Mesodermal cell (in vitro differentiated cells): ENCODE measurements at regions not wholly inside any gene's neighbourhood (a gene's known extent, or its start where the extent isn't known, plus 50 kb on each side); places are given as distances from the start of the nearest gene placed in this dataset.

ENCODE experiments used
- H3K27ac ChIP-seq: 2 replicates; pipeline ENCODE4 v1.7.0; 2013; ENCODE audit warnings: mild to moderate bottlenecking, low read depth, low read length, moderate library complexity; ENCODE audit not compliant: severe bottlenecking
- H3K36me3 ChIP-seq: 2 replicates; pipeline ENCODE4 v1.7.1; 2013; ENCODE audit warnings: mild to moderate bottlenecking, low read length, moderate library complexity; ENCODE audit not compliant: control insufficient read depth, insufficient read depth
- H3K4me1 ChIP-seq: one replicate; pipeline ENCODE4 v1.7.1; 2013; ENCODE audit warnings: mild to moderate bottlenecking, low read length; ENCODE audit not compliant: insufficient read depth, control insufficient read depth, poor library complexity, severe bottlenecking
- H3K4me3 ChIP-seq: 2 replicates; pipeline ENCODE4 v1.7.0; 2013; ENCODE audit warnings: low read length, control low read depth, mild to moderate bottlenecking; ENCODE audit not compliant: insufficient read depth, poor library complexity, severe bottlenecking; ENCODE audit errors: extremely low read depth
- H3K9me3 ChIP-seq: 2 replicates; pipeline ENCODE4 v1.7.1; 2013; ENCODE audit warnings: mild to moderate bottlenecking, low read length, moderate library complexity; ENCODE audit not compliant: control insufficient read depth
- WGBS, 2 experiments: methylation state at CpG; one replicate each; pipeline ENCODE4 v1.1.5; 2013; ENCODE audit warnings: missing lambda C conversion rate in 2 of 2; ENCODE audit not compliant: insufficient coverage in 2 of 2; 5-methylcytosine and 5-hydroxymethylcytosine counted together

- H3K36me3 ChIP-seq: no peaks in the 10 kb centered on the region
- no CpG with 5 or more reads among the region's 2 CpGs for WGBS, 2 experiments
- H3K27ac ChIP-seq: no peak overlapping the region
Observed at GRCh38 chr12:67920413-67920812, 68.8 kb upstream of the IFNG-AS1 start.

GRCh38 chr12:67921286-67921685 lies 68.0 kb upstream of the IFNG-AS1 start:
- H3K27ac ChIP-seq: no peak overlapping the region
- H3K36me3 ChIP-seq: no peaks in the 10 kb centered on the region
- WGBS, 2 experiments: 50% methylated on average over 1 of the region's 1 CpG; no CpG with 5 or more reads in 1 of the 2 experiments
- no peaks in the 10 kb centered on the region for H3K9me3 ChIP-seq
- H3K4me3 ChIP-seq: no peak overlapping the region
- H3K4me1 ChIP-seq: peaks cover 3% of the 10 kb centered on the region

More at GRCh38 chr12:67920413-67920812, 68.8 kb upstream of the IFNG-AS1 start:
- H3K4me3 ChIP-seq: no peak overlapping the region
- no peaks in the 10 kb centered on the region for H3K9me3 ChIP-seq
- H3K4me1 ChIP-seq: no peaks in the 10 kb centered on the region

- WGBS, 2 experiments: 86% methylated on average over 1 of the region's 1 CpG; no CpG with 5 or more reads in 1 of the 2 experiments
- H3K36me3 ChIP-seq: no peaks in the 10 kb centered on the region
- no peak overlapping the region for H3K27ac ChIP-seq
- no peaks in the 10 kb centered on the region for H3K9me3 ChIP-seq
- H3K4me3 ChIP-seq: no peak overlapping the region
- peaks cover 3% of the 10 kb centered on the region for H3K4me1 ChIP-seq
Observed at GRCh38 chr12:67922245-67922644, 67.0 kb upstream of the IFNG-AS1 start.

- no peaks in the 10 kb centered on the region for H3K36me3 ChIP-seq
- WGBS, 2 experiments: 100% methylated on average over 1 of the region's 2 CpGs; no CpG with 5 or more reads in 1 of the 2 experiments
- peaks cover 3% of the 10 kb centered on the region for H3K4me1 ChIP-seq
- no peak overlapping the region for H3K27ac ChIP-seq
- no peak overlapping the region for H3K4me3 ChIP-seq
- no peaks in the 10 kb centered on the region for H3K9me3 ChIP-seq
Observed at GRCh38 chr12:67925077-67925476, 64.2 kb upstream of the IFNG-AS1 start.

GRCh38 chr12:67925552-67925951 lies 63.7 kb upstream of the IFNG-AS1 start:
- no peaks in the 10 kb centered on the region for H3K9me3 ChIP-seq
- H3K4me3 ChIP-seq: no peak overlapping the region
- H3K4me1 ChIP-seq: peaks cover 3% of the 10 kb centered on the region
- 85 to 100% methylated on average over 1 of the region's 3 CpGs for WGBS, 2 experiments
- no peak overlapping the region for H3K27ac ChIP-seq
- no peaks in the 10 kb centered on the region for H3K36me3 ChIP-seq

- no peak overlapping the region for H3K4me3 ChIP-seq
- no peaks in the 10 kb centered on the region for H3K36me3 ChIP-seq
- 100% methylated on average over 1 of the region's 3 CpGs for WGBS, 2 experiments
Observed at GRCh38 chr12:67926063-67926462, 63.2 kb upstream of the IFNG-AS1 start.

GRCh38 chr12:67927324-67927723 lies 61.9 kb upstream of the IFNG-AS1 start:
- 83 to 100% methylated on average over 1 to 2 of the region's 4 CpGs for WGBS, 2 experiments
- no peaks in the 10 kb centered on the region for H3K9me3 ChIP-seq
- H3K36me3 ChIP-seq: no peaks in the 10 kb centered on the region
- no peak overlapping the region for H3K27ac ChIP-seq
- H3K4me1 ChIP-seq: peaks cover 3% of the 10 kb centered on the region
- H3K4me3 ChIP-seq: no peak overlapping the region

More at GRCh38 chr12:67926063-67926462, 63.2 kb upstream of the IFNG-AS1 start:
- H3K4me1 ChIP-seq: peaks cover 3% of the 10 kb centered on the region
- no peak overlapping the region for H3K27ac ChIP-seq
- no peaks in the 10 kb centered on the region for H3K9me3 ChIP-seq

- WGBS, 2 experiments: 100% methylated on average over 1 of the region's 3 CpGs; no CpG with 5 or more reads in 1 of the 2 experiments
- peaks cover 3% of the 10 kb centered on the region for H3K4me1 ChIP-seq
- H3K36me3 ChIP-seq: no peaks in the 10 kb centered on the region
- H3K27ac ChIP-seq: no peak overlapping the region
- H3K9me3 ChIP-seq: no peaks in the 10 kb centered on the region
- H3K4me3 ChIP-seq: no peak overlapping the region
Observed at GRCh38 chr12:67927815-67928214, 61.4 kb upstream of the IFNG-AS1 start.

- 73 to 94% methylated on average over 1 of the region's 3 CpGs for WGBS, 2 experiments
- Histone ChIP-seq H3K27ac (no peak overlapping the region), H3K4me1 (peaks cover 3% of the 10 kb centered on the region)
Observed at GRCh38 chr12:67928621-67929383, 60.4 kb upstream of the IFNG-AS1 start.

GRCh38 chr12:67929384-67929772 lies 59.9 kb upstream of the IFNG-AS1 start:
- 67 to 75% methylated on average over 1 of the region's 2 CpGs for WGBS, 2 experiments
- Histone ChIP-seq H3K36me3 (no peaks in the 10 kb centered on the region), H3K9me3 (no peaks in the 10 kb centered on the region), H3K27ac (no peak overlapping the region), H3K4me3 (no peak overlapping the region), H3K4me1 (peaks cover 3% of the 10 kb centered on the region)

More at GRCh38 chr12:67928621-67929383, 60.4 kb upstream of the IFNG-AS1 start:
- Histone ChIP-seq H3K9me3 (no peaks in the 10 kb centered on the region), H3K4me3 (no peak overlapping the region), H3K36me3 (no peaks in the 10 kb centered on the region)

GRCh38 chr12:67937822-67938221 lies 51.4 kb upstream of the IFNG-AS1 start:
- no CpG with 5 or more reads among the region's 1 CpG for WGBS, 2 experiments
- Histone ChIP-seq H3K9me3 (no peaks in the 10 kb centered on the region), H3K4me3 (no peak overlapping the region), H3K27ac (no peak overlapping the region), H3K36me3 (no peaks in the 10 kb centered on the region), H3K4me1 (peaks cover 35% of the 10 kb centered on the region)
